SK-N-SH treated with all-trans-retinoic acid at 6 μM for 48 hours (cell line): ENCODE measurements at regions not wholly inside any gene's neighbourhood (a gene's known extent, or its start where the extent isn't known, plus 50 kb on each side); places are given as distances from the start of the nearest gene placed in this dataset.

ENCODE experiments used
- ATAC-seq: fragments of 200-7000 bp; cut with Tn5 transposase; 3 replicates; pipeline ENCODE4 v1.9.1; 2020; ENCODE audit warnings: mild to moderate bottlenecking, moderate library complexity
- ARNTL ChIP-seq: fragments of 450-650 bp; formaldehyde crosslinking; IDR thresholded peaks from 2 replicates; pipeline ENCODE4 v1.5.0; 2020; ENCODE audit warnings: low read depth, mild to moderate bottlenecking, moderate library complexity, borderline replicate concordance
- CSDC2 ChIP-seq: fragments of 250-450 bp; sonication (Bioruptor Pico); IDR thresholded peaks from 2 replicates; pipeline ENCODE4 v1.5.0; 2020; ENCODE audit warnings: mild to moderate bottlenecking, moderate library complexity
- ESRRG ChIP-seq: fragments of 250-450 bp; sonication (Bioruptor Pico); IDR thresholded peaks from 2 replicates; pipeline ENCODE4 v1.6.1; 2021; ENCODE audit warnings: mild to moderate bottlenecking
- ISL1 ChIP-seq: fragments of 250-450 bp; sonication (Bioruptor Pico); IDR thresholded peaks from 2 replicates; pipeline ENCODE4 v2.1.2; 2022; ENCODE audit warnings: mild to moderate bottlenecking, moderate library complexity
- OSR1 ChIP-seq: fragments of 250-450 bp; sonication (Bioruptor Pico); IDR thresholded peaks from 2 replicates; pipeline ENCODE4 v1.8.0; 2022; ENCODE audit warnings: moderate library complexity, mild to moderate bottlenecking, inconsistent platforms
- PATZ1 ChIP-seq: fragments of 250-450 bp; sonication (Bioruptor Pico); IDR thresholded peaks from 2 replicates; pipeline ENCODE4 v1.8.0; 2020; ENCODE audit warnings: mild to moderate bottlenecking, moderate library complexity, borderline replicate concordance
- RARB ChIP-seq: fragments of 250-450 bp; sonication (Bioruptor Pico); IDR thresholded peaks from 2 replicates; pipeline ENCODE4 v1.8.0; 2021; ENCODE audit warnings: mild to moderate bottlenecking, moderate library complexity
- SNAI2 ChIP-seq: fragments of 250-450 bp; sonication (Bioruptor Pico); IDR thresholded peaks from 2 replicates; pipeline ENCODE4 v1.5.0; 2020; ENCODE audit warnings: mild to moderate bottlenecking, moderate library complexity
- TCF4 ChIP-seq: fragments of 250-450 bp; sonication (Bioruptor Pico); IDR thresholded peaks from 2 replicates; pipeline ENCODE4 v1.8.0; 2021; ENCODE audit warnings: mild to moderate bottlenecking, moderate library complexity, borderline replicate concordance
- TOX ChIP-seq: fragments of 250-450 bp; sonication (Bioruptor Pico); IDR thresholded peaks from 2 replicates; pipeline ENCODE4 v1.8.0; 2021; ENCODE audit warnings: mild to moderate bottlenecking, moderate library complexity, borderline replicate concordance
- ZC3H10 ChIP-seq: fragments of 250-450 bp; sonication (Bioruptor Pico); IDR thresholded peaks from 2 replicates; pipeline ENCODE4 v1.5.1; 2021; ENCODE audit warnings: mild to moderate bottlenecking, moderate library complexity
- ZFP3 ChIP-seq: fragments of 250-450 bp; sonication (Bioruptor Pico); IDR thresholded peaks from 2 replicates; pipeline ENCODE4 v1.5.0; 2020; ENCODE audit warnings: mild to moderate bottlenecking, moderate library complexity
- ZFP30 ChIP-seq: fragments of 450-650 bp; formaldehyde crosslinking; IDR thresholded peaks from 2 replicates; pipeline ENCODE4 v1.5.0; 2022; ENCODE audit warnings: mild to moderate bottlenecking, moderate library complexity
- ZNF565 ChIP-seq: fragments of 450-650 bp; formaldehyde crosslinking; conservative IDR thresholded peaks from 2 replicates; pipeline ENCODE4 v1.5.0; 2020; ENCODE audit warnings: low read depth, mild to moderate bottlenecking, moderate library complexity
- ZNF70 ChIP-seq: fragments of 450-650 bp; formaldehyde crosslinking; IDR thresholded peaks from 2 replicates; pipeline ENCODE4 v1.5.0; 2020; ENCODE audit warnings: mild to moderate bottlenecking, moderate library complexity
- ZNF8 ChIP-seq: fragments of 450-650 bp; formaldehyde crosslinking; IDR thresholded peaks from 2 replicates; pipeline ENCODE4 v1.5.0; 2020; ENCODE audit warnings: mild to moderate bottlenecking, moderate library complexity
- TF ChIP-seq, protein P1 (sequence below): fragments of 250-450 bp; sonication (Bioruptor Pico); IDR thresholded peaks from 2 replicates; pipeline ENCODE4 v1.5.1; 2020; ENCODE audit warnings: low read depth, mild to moderate bottlenecking, moderate library complexity
- TF ChIP-seq, protein P2 (sequence below): fragments of 250-450 bp; sonication (Bioruptor Pico); IDR thresholded peaks from 2 replicates; pipeline ENCODE4 v1.5.0; 2020; ENCODE audit warnings: mild to moderate bottlenecking, moderate library complexity
- TF ChIP-seq, protein P3 (sequence below): fragments of 250-450 bp; sonication (Bioruptor Pico); IDR thresholded peaks from 2 replicates; pipeline ENCODE4 v1.5.1; 2021; ENCODE audit warnings: mild to moderate bottlenecking, moderate library complexity
- TF ChIP-seq, protein P4 (sequence below): fragments of 250-450 bp; sonication (Bioruptor Pico); IDR thresholded peaks from 2 replicates; pipeline ENCODE4 v1.8.0; 2021; ENCODE audit warnings: low read depth, mild to moderate bottlenecking, moderate library complexity, borderline replicate concordance

DNA sequence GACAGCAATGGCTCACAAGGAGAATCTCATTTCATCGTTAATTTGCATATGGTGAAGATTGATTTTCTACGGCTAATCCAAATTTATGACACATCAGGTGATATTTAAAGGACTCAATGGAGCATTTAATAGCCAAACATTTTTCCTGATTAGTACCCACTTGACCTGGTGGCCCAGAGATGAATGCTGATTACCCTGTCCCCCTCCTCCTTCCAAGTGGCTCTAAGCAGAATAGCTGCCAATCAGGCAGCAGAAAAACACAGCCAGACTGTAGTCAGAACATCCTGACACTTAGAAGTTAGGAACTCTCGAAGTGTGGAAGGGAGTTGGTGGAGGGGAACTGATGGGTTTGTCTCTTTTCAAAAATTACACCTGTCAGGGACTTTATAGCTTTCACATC lies 302.5 kb downstream of the ZNF621 start:
- TF ChIP-seq SNAI2 (CRISPR knock-in tag) (no peak), TOX (CRISPR knock-in tag) (no peak), ESRRG (no peak), ZNF70 (CRISPR knock-in tag) (no peak), OSR1 (CRISPR knock-in tag) (no peak), RARB (CRISPR knock-in tag) (no peak), ISL1 (CRISPR knock-in tag) (no peak), ARNTL (no peak), PATZ1 (CRISPR knock-in tag) (no peak), ZC3H10 (CRISPR knock-in tag) (no peak), CSDC2 (CRISPR knock-in tag) (no peak), TCF4 (CRISPR knock-in tag) (no peak), ZFP3 (CRISPR knock-in tag) (no peak), ZNF8 (no peak), ZNF565 (CRISPR knock-in tag) (no peak)
- TF ChIP-seq, protein P1, sequence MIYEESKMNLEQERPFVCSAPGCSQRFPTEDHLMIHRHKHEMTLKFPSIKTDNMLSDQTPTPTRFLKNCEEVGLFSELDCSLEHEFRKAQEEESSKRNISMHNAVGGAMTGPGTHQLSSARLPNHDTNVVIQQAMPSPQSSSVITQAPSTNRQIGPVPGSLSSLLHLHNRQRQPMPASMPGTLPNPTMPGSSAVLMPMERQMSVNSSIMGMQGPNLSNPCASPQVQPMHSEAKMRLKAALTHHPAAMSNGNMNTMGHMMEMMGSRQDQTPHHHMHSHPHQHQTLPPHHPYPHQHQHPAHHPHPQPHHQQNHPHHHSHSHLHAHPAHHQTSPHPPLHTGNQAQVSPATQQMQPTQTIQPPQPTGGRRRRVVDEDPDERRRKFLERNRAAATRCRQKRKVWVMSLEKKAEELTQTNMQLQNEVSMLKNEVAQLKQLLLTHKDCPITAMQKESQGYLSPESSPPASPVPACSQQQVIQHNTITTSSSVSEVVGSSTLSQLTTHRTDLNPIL, result no peak
- TF ChIP-seq, protein P2, sequence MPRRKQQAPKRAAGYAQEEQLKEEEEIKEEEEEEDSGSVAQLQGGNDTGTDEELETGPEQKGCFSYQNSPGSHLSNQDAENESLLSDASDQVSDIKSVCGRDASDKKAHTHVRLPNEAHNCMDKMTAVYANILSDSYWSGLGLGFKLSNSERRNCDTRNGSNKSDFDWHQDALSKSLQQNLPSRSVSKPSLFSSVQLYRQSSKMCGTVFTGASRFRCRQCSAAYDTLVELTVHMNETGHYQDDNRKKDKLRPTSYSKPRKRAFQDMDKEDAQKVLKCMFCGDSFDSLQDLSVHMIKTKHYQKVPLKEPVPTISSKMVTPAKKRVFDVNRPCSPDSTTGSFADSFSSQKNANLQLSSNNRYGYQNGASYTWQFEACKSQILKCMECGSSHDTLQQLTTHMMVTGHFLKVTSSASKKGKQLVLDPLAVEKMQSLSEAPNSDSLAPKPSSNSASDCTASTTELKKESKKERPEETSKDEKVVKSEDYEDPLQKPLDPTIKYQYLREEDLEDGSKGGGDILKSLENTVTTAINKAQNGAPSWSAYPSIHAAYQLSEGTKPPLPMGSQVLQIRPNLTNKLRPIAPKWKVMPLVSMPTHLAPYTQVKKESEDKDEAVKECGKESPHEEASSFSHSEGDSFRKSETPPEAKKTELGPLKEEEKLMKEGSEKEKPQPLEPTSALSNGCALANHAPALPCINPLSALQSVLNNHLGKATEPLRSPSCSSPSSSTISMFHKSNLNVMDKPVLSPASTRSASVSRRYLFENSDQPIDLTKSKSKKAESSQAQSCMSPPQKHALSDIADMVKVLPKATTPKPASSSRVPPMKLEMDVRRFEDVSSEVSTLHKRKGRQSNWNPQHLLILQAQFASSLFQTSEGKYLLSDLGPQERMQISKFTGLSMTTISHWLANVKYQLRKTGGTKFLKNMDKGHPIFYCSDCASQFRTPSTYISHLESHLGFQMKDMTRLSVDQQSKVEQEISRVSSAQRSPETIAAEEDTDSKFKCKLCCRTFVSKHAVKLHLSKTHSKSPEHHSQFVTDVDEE (CRISPR knock-in tag), result no peak
- TF ChIP-seq, protein P3, sequence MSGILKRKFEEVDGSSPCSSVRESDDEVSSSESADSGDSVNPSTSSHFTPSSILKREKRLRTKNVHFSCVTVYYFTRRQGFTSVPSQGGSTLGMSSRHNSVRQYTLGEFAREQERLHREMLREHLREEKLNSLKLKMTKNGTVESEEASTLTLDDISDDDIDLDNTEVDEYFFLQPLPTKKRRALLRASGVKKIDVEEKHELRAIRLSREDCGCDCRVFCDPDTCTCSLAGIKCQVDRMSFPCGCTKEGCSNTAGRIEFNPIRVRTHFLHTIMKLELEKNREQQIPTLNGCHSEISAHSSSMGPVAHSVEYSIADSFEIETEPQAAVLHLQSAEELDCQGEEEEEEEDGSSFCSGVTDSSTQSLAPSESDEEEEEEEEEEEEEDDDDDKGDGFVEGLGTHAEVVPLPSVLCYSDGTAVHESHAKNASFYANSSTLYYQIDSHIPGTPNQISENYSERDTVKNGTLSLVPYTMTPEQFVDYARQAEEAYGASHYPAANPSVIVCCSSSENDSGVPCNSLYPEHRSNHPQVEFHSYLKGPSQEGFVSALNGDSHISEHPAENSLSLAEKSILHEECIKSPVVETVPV (CRISPR knock-in tag), result no peak
- TF ChIP-seq, protein P4, sequence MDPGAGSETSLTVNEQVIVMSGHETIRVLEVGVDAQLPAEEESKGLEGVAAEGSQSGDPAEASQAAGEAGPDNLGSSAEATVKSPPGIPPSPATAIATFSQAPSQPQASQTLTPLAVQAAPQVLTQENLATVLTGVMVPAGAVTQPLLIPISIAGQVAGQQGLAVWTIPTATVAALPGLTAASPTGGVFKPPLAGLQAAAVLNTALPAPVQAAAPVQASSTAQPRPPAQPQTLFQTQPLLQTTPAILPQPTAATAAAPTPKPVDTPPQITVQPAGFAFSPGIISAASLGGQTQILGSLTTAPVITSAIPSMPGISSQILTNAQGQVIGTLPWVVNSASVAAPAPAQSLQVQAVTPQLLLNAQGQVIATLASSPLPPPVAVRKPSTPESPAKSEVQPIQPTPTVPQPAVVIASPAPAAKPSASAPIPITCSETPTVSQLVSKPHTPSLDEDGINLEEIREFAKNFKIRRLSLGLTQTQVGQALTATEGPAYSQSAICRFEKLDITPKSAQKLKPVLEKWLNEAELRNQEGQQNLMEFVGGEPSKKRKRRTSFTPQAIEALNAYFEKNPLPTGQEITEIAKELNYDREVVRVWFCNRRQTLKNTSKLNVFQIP (CRISPR knock-in tag), result no peak
- ATAC-seq, result no peak

DNA sequence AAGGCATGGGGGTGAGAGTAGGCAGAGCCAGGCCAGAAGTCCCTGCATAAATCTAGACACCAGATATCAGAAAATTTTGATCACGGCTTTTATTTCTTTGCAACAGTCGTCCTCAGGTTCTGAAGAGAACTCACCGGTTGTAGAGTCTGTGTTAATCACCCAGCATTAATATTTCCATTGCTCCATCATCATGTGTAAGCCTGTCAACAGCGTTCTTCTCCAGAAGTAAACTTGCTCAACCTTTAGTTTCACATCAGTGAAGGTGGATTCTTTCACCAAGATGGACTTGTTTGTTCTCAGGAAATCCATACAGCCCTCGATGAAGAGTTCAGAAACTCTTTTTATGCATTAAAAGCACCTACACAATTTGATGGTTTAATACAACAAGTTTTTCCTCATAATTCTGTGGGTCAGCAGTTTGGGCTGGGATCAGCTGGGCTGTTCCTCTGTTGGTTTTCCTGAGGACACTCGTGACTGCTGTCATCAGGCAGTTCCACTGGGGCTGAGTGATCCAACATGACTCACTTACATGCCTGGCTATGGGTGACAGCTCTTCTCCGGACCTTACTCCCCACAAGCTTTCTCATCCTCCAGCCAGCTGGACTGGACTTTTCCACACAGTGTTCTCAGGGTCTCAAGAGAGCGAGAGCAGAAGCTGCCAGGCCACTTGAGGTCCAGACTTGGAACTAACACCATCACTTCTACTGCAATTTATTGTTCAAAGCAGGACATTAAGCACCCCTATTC lies 303.4 kb downstream of the ZNF621 start:
- ATAC-seq, result no peak
- TF ChIP-seq CSDC2 (CRISPR knock-in tag) (no peak), ZFP30 (CRISPR knock-in tag) (no peak), ISL1 (CRISPR knock-in tag) (no peak), TOX (CRISPR knock-in tag) (no peak), PATZ1 (CRISPR knock-in tag) (no peak), ZNF565 (CRISPR knock-in tag) (no peak), RARB (CRISPR knock-in tag) (no peak), ZFP3 (CRISPR knock-in tag) (no peak), ARNTL (no peak), ZNF8 (no peak), TCF4 (CRISPR knock-in tag) (no peak)
- TF ChIP-seq, protein P1, result no peak
- TF ChIP-seq, protein P4 (CRISPR knock-in tag), result no peak
- TF ChIP-seq, protein P2 (CRISPR knock-in tag), result no peak
